Tibial nerve (tissue), 4 donors: ENCODE measurements at regions not wholly inside any gene's neighbourhood (a gene's known extent, or its start where the extent isn't known, plus 50 kb on each side); places are given as distances from the start of the nearest gene placed in this dataset.

Experiments
- DNase-seq, 2 donors: peaks; one replicate each; pipeline ENCODE4 v3.0.0-alpha.2; 2019; ENCODE audit warnings: low spot score in 2 of 2
- H3K27ac ChIP-seq, 4 donors: fragments of 200-600 bp; sonication (generic) in 3 of 4; one replicate each; pipeline ENCODE4 v1.5.1; 2017 to 2019; ENCODE audit warnings: mild to moderate bottlenecking in 1 of 4
- H3K27me3 ChIP-seq, 2 donors: fragments of 200-600 bp; sonication (generic) in 1 of 2; one replicate each; pipeline versions ENCODE4 v1.5.1 to v1.6.0; 2017 to 2019
- H3K36me3 ChIP-seq, 3 donors: fragments of 200-600 bp; sonication (generic); one replicate each; pipeline ENCODE4 v1.5.1; 2018 to 2019
- H3K4me1 ChIP-seq, 4 donors: fragments of 200-600 bp; sonication (generic) in 3 of 4; one replicate each; pipeline ENCODE4 v1.5.1; 2017 to 2019
- H3K4me3 ChIP-seq, 4 donors: fragments of 200-600 bp; sonication (generic) in 3 of 4; one replicate each; pipeline ENCODE4 v1.5.1; 2017 to 2019; ENCODE audit warnings: mild to moderate bottlenecking in 1 of 4, moderate library complexity in 1 of 4
- H3K9me3 ChIP-seq, 4 donors: fragments of 200-600 bp; sonication (generic) in 3 of 4; one replicate each; pipeline ENCODE4 v1.5.1; 2017 to 2019
- EP300 ChIP-seq, 2 donors: sonication (generic); formaldehyde crosslinking; IDR thresholded peaks; one replicate each; pipeline ENCODE4 v1.6.1; 2017; ENCODE audit warnings: antibody characterized with exemption in 2 of 2, mild to moderate bottlenecking in 1 of 2
- POLR2A ChIP-seq, 2 donors: fragments of 450-650 bp; IDR thresholded peaks; one replicate each; pipeline ENCODE4 v1.6.1; 2017; ENCODE audit warnings: antibody characterized with exemption in 2 of 2, mild to moderate bottlenecking in 2 of 2, moderate library complexity in 2 of 2
- WGBS, 2 donors: methylation state at CpG; one replicate each; pipeline ENCODE4 v1.1.5; 2018; 5-methylcytosine and 5-hydroxymethylcytosine counted together
- TF ChIP-seq, protein P1 (sequence below), 5 experiments: fragments of 200-600 bp in 3 of 5; fragments of 450-650 bp in 2 of 5; sonication (generic) in 3 of 5; IDR thresholded peaks; one replicate each; pipeline ENCODE4 v1.5.1; 2016 to 2019; ENCODE audit warnings: antibody characterized with exemption in 5 of 5, mild to moderate bottlenecking in 3 of 5, moderate library complexity in 2 of 5

DNA sequence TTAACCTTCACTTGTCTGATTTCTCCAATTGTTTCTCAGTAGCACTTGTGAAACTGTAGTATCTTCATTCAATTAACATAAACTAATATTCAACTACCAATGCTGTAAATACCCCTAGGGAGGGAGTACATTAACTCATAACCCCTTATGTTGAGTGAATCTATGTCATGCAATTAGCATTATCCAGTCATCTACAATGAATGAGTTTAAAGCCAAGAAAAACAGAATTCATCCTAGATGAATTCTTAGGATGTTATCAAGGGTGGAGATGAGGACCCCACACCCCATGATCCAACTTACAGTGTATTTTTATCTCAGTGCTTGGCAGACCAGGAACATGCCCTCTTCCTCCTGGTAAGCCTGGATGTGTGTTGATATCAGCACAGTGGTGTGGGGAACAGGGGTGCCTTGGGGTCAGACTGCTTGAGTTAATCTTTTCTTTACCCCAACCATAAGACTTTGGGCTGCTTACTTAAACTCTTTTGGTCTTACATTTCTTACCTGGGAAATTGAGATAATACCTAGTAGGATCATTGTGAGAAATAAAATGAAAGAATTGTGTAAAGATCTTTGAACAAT lies 62.1 kb upstream of the SCOC start:
- DNase-seq = no peak
- no peak overlapping the region for H3K27ac ChIP-seq
- no peaks in the 10 kb centered on the region for H3K36me3 ChIP-seq
- H3K9me3 ChIP-seq = no peaks in the 10 kb centered on the region
- no peaks in the 10 kb centered on the region for H3K27me3 ChIP-seq
- no peak overlapping the region for H3K4me3 ChIP-seq
- H3K4me1 ChIP-seq = peaks cover 0 to 2% (median 0%) of the 10 kb centered on the region in 4 donors
- TF ChIP-seq EP300 (IDR thresholded peaks at IDR 0.05) (no peak), POLR2A (IDR thresholded peaks at IDR 0.05) (no peak)
- TF ChIP-seq, protein P1, sequence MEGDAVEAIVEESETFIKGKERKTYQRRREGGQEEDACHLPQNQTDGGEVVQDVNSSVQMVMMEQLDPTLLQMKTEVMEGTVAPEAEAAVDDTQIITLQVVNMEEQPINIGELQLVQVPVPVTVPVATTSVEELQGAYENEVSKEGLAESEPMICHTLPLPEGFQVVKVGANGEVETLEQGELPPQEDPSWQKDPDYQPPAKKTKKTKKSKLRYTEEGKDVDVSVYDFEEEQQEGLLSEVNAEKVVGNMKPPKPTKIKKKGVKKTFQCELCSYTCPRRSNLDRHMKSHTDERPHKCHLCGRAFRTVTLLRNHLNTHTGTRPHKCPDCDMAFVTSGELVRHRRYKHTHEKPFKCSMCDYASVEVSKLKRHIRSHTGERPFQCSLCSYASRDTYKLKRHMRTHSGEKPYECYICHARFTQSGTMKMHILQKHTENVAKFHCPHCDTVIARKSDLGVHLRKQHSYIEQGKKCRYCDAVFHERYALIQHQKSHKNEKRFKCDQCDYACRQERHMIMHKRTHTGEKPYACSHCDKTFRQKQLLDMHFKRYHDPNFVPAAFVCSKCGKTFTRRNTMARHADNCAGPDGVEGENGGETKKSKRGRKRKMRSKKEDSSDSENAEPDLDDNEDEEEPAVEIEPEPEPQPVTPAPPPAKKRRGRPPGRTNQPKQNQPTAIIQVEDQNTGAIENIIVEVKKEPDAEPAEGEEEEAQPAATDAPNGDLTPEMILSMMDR (IDR thresholded peaks at IDR 0.05) = no peak

DNA sequence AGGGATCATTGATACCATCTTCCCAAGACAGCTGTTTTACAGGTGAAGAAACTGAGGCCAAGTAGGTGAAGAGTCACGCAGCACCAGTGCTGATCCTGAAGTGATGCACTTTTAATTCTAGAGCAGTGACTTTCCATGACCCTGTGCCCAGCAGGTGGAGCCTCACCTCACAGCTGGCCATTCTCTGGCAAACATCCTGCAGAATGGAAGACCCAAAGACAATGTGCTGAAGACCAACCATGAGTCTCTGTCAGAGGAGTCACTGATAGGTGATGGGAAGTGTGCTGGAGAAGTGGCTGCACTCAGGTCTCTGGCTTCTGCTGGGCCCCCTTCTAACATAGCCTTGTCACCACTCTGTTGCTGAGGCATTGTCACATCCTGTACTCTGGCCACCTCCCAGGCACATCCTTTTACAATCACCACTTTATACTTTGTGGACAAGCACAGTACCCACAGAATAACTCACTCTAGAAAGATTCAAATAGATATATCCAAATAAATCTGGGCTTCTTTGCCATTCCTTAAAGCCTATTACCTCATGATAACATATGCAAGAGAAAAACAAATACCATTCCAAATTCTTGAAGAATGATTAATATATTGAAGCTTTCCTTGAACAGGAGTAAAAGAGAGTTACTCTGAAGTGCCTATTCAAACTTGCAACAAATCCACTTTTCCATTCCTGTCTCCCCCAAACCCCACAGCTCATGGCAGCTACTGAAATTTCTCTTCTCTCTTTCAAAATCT lies 64.1 kb upstream of the SCOC start:
- H3K27me3 ChIP-seq = no peaks in the 10 kb centered on the region
- TF ChIP-seq POLR2A (IDR thresholded peaks at IDR 0.05) (no peak), EP300 (IDR thresholded peaks at IDR 0.05) (no peak)
- TF ChIP-seq, protein P1 (IDR thresholded peaks at IDR 0.05) = no peak
- no peak overlapping the region for H3K27ac ChIP-seq
- peaks cover 0 to 7% (median 0%) of the 10 kb centered on the region in 4 donors for H3K4me1 ChIP-seq
- no peaks in the 10 kb centered on the region for H3K9me3 ChIP-seq
- no peak overlapping the region for H3K4me3 ChIP-seq
- 93 to 96% methylated on average over 1 of the region's 1 CpG for WGBS, 2 donors
- DNase-seq = no peak
- H3K36me3 ChIP-seq = no peaks in the 10 kb centered on the region

DNA sequence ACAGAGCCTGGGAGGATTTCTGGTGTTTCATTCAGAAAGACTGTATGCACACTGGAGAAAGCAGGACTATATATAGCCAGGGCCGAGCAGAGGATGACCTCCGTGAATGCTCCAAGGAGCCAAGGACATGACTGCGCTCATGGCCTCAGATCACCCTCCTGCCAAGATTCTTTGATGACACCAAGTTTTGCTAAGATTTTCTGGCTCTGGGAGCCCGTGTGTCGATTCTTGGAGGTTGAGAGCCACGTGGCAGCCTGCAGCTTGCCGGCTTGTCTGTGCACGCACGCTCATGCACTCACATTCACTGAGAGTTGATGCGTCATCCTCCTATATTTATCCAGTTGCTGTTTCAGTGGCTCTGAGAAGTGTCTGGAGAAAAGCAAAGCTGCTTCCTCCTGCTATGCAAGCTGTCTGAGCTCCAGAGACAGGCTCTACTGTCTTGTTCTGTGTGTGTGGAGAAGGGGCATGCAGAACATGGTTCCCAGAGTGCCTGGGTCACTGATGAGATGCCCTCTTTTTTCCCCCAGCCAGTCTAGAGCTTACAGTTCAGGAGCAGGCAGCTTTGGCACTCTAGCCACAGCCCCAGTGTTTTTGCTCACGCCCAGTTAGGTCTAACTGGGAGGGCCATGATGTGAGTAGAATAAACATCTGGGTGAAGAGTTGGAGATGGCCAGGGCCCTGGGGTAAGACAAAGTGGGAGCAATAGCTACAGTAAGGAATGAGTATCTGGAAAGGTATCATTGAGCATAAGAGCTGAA lies 64.9 kb upstream of the SCOC start:
- no peaks in the 10 kb centered on the region for H3K27me3 ChIP-seq
- no peaks in the 10 kb centered on the region for H3K36me3 ChIP-seq
- WGBS, 2 donors = 69 to 87% methylated on average over 11 of the region's 11 CpGs
- peaks cover 0 to 7% (median 0%) of the 10 kb centered on the region in 4 donors for H3K4me1 ChIP-seq
- no peak overlapping the region for H3K27ac ChIP-seq
- H3K9me3 ChIP-seq = no peaks in the 10 kb centered on the region
- H3K4me3 ChIP-seq = no peak overlapping the region
- no peak for DNase-seq
- TF ChIP-seq, protein P1 (IDR thresholded peaks at IDR 0.05) = no peak
- TF ChIP-seq EP300 (IDR thresholded peaks at IDR 0.05) (peak in 1 of 2 donors; percentile 23), POLR2A (IDR thresholded peaks at IDR 0.05) (no peak)

DNA sequence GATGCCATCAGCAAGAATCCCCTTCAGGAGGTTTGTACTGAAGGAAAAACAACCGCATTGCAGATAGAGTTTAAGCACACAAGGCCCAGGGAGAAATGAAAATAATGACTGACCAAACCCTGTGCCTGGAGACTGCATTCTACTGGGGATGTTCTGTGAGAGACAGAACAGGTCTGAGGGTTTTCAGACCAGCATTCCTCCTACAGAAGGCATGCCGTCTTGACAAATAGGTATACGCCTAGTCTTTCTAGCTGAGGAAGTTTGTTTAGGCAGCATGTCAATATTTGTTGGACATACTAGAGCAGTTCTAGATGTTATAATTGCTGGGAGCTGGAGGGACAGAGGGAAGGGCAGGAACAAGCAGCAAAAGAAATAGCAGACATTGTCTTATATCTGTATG lies 68.4 kb upstream of the SCOC start:
- Histone ChIP-seq H3K4me3 (no peak overlapping the region), H3K27ac (no peak overlapping the region), H3K36me3 (no peaks in the 10 kb centered on the region), H3K4me1 (peaks cover 0 to 7% (median 0%) of the 10 kb centered on the region in 4 donors), H3K27me3 (no peaks in the 10 kb centered on the region), H3K9me3 (no peaks in the 10 kb centered on the region)
- TF ChIP-seq POLR2A (IDR thresholded peaks at IDR 0.05) (no peak), EP300 (IDR thresholded peaks at IDR 0.05) (no peak)
- TF ChIP-seq, protein P1 (IDR thresholded peaks at IDR 0.05) = no peak
- 58 to 64% methylated on average over 3 of the region's 3 CpGs for WGBS, 2 donors
- DNase-seq = no peak

DNA sequence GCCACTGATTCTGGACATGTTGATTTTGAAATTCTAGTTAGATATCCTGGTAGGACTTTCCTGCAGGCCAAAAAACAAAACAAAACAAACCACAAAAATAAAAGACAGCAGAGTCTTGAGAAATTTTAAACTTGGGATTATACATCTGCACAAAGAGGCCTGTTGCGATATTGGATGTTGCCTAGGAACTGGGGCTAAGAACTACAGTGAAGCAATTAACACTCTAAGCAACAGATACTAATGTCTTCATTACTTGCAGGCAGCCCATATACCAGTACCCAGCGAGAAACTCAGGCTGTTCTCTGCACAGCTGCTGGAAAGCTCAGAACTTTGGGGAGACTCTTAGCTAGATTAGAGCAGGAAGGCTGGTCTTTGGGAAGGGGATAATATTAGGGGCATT lies 69.1 kb upstream of the SCOC start:
- H3K9me3 ChIP-seq = no peaks in the 10 kb centered on the region
- no peak for DNase-seq
- H3K27ac ChIP-seq = no peak overlapping the region
- TF ChIP-seq EP300 (IDR thresholded peaks at IDR 0.05) = no peak
- TF ChIP-seq, protein P1 (IDR thresholded peaks at IDR 0.05) = no peak
- no peak for TF ChIP-seq POLR2A (IDR thresholded peaks at IDR 0.05)
- H3K4me1 ChIP-seq = peaks cover 0 to 7% (median 0%) of the 10 kb centered on the region in 4 donors
- H3K27me3 ChIP-seq = no peaks in the 10 kb centered on the region
- 78 to 85% methylated on average over 2 of the region's 2 CpGs for WGBS, 2 donors
- no peak overlapping the region for H3K4me3 ChIP-seq
- no peaks in the 10 kb centered on the region for H3K36me3 ChIP-seq
